GM21619 (cell line): ENCODE measurements at regions not wholly inside any gene's neighbourhood (a gene's known extent, or its start where the extent isn't known, plus 50 kb on each side); places are given as distances from the start of the nearest gene placed in this dataset.
"Not testable (repeated sequence)": the region's sequence is repeated elsewhere in the genome, so short reads cannot be mapped to it uniquely, and the experiment has no call there.

ENCODE experiments used
- ATAC-seq: cut with Tn5 transposase; IDR thresholded peaks from one replicate; pipeline ENCODE4 v1.9.1; 2021; ENCODE audit not compliant: unreplicated experiment

DNA sequence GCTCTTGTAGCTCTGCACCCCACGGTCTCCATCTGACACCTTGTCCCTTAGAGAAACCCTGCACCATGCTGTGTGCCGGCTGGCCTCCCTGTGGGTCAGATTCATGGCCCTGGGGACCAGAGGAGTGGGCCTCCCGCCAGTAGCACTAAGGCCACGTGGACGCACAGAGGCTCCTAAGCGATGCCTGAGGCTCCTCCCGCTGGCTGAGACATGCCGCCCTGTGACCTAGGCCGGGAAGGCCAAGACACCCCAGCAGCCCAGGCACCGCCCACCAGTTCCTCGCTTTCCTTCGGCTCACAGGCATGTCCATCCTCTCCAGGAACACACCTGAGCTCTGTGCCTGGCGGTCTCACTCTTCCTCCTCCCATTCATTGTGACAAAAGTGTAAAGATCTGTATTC lies 311.0 kb downstream of the THBS2 start:
- no peak for ATAC-seq

DNA sequence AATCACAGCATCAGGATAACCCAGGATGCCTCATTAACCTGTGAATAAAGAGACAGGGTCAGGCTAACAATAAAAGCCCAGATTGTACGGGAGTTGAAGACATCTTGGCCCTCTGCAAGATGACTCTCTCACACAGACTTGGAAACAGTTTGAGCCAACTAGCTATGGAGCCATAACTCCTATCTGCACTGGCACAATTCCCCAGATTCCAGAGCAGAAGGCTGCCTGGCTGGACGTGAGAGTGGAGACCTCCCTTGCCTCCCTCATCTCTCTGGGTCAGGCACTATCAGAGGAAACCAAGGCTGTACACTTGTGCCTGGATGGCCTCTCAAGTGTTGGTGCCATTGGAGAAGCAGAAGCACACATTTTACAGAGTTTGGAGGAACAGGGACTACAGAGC lies 312.6 kb downstream of the THBS2 start:
- ATAC-seq, result no peak

GRCh38 chr6:168939796-168940195 lies 313.9 kb downstream of the THBS2 start:
- ATAC-seq, result no peak

DNA sequence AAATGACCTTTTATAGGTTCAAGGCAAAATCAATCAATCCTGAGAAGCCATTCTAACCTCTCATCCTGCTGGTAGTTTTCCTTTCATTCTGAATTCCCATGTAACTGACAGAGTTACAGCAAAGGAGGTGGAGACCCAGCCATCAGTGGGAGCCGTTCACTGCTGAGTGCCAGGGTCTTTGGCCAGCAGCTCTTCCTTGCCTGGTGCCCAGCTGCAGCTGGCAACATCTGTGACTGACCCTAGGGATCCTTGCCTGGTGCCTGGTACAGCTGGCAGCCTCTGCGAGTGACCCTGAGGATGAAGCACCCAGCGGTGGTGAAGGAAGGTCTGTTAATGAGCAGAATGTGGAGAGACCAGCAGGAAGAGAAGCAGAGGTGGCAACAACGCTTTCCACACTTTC lies 314.6 kb downstream of the THBS2 start:
- ATAC-seq, result no peak

GRCh38 chr6:168938546-168938945 lies 315.1 kb downstream of the THBS2 start:
- no peak for ATAC-seq

GRCh38 chr6:168937054-168937453 lies 316.6 kb downstream of the THBS2 start:
- ATAC-seq, result no peak

DNA sequence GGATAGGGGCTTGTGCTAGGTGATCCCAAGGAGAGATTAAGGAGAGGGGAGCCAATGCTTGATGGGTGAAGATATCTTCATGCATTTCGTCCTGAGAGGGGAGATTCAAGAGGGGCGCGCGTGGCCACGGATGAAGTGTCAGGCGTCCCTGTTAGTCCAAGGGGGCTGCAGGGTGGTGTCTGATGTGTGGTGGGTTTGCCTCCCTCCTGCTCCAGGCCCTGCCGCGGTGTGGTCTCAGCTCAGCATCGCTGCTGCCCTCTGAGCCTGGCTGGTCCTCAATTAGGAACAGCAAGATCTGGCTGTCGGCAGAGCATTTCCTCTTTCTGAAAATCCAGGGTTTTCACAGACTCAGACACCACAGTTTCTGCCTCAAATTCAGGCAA lies 318.0 kb downstream of the THBS2 start:
- ATAC-seq, result no peak

- no peak for ATAC-seq
These were observed 318.7 kb downstream of the THBS2 start for GRCh38 chr6:168934660-168935627.

GRCh38 chr6:168932171-168932570 lies 321.5 kb downstream of the THBS2 start:
- not testable (repeated sequence) for ATAC-seq

DNA sequence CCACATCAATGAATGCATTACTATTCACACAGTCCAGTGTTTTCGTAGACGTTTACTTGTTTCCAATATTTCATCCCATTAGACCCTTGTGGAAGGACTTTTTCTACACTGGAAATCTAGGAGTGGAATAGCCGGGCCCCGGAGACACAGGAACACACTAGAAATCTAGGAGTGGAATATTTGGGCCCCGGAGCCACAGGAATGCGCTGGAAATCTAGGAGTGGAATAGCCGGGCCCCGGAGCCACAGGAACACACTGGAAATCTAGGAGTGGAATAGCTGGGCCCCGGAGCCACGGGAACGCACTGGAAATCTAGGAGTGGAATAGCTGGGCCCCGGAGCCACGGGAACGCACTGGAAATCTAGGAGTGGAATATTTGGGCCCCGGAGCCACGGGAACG lies 322.6 kb downstream of the THBS2 start:
- not testable (repeated sequence) for ATAC-seq

- no peak for ATAC-seq
These were observed 323.7 kb downstream of the THBS2 start for GRCh38 chr6:168929871-168930450.

- no peak for ATAC-seq
These were observed 325.6 kb downstream of the THBS2 start for GRCh38 chr6:168928012-168928411.

DNA sequence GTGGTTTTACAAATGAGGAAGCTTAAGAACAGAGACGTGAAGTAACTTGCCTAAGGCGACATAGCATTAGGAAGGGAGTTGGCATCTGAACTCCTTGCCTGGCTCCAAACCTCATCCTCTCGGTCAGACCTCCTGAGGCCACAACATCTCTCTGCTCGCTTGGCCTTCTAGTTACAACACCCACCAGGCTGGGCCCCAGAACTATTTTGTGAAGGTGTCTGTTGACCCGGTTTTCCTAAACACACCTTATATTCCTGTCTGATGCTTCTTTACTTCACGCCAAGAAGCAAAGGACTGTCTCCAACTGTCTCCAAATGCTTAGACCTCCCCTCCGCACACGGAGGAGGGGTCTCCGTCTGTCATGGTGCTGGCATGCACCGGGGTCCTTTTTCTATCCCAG lies 326.6 kb downstream of the THBS2 start:
- ATAC-seq, result no peak

- no peak for ATAC-seq
These were observed 327.3 kb downstream of the THBS2 start for GRCh38 chr6:168926306-168926705.

- no peak for ATAC-seq
These were observed 328.0 kb downstream of the THBS2 start for GRCh38 chr6:168925671-168926070.

DNA sequence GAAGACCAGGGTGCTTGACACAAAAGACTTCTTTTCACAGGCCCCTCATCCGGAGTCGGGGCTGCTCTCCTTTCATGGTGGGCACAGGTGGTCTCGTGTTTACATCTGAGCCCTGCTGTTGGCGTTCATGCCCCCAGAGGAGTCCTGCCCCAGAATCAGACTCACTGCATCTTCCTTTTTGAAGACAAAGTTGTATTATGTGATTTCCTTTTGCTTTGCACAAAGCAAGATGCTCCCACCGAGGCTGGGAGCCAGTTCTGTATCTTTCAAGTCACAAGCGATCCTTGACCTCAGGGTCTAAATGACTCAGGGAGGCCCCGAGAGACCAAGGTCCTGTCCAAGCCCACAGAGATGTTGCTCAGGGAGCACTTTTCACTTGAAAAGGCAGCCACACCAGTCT lies 330.5 kb downstream of the THBS2 start:
- no peak for ATAC-seq

DNA sequence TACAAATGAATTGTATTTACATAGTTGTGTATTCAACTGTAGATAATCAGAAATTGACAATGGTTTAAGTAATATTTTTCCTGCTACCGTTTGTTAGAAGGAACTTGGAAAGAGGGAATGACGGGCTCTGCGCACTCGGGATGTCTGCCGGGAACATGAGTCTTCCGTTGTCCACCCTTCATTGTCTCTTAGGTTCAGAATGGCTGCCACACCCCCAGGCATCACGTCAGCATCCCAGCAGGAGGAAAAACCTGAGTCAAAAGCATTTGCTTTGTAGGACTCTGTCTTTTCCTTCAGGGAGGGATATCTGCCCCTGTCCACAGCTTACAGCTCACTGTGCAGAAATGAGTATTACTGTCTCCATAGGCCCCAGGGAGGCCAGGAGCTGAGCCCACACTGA lies 331.2 kb downstream of the THBS2 start:
- no peak for ATAC-seq

- ATAC-seq, result no peak
These were observed 333.4 kb downstream of the THBS2 start for GRCh38 chr6:168920289-168920688.

- no peak for ATAC-seq
These were observed 334.0 kb downstream of the THBS2 start for GRCh38 chr6:168919470-168920179.

GRCh38 chr6:168916576-168917211 lies 337.0 kb downstream of the THBS2 start:
- no peak for ATAC-seq

- no peak for ATAC-seq
These were observed 337.8 kb downstream of the THBS2 start for GRCh38 chr6:168915855-168916254.
